ENCODE measurements at regions not wholly inside any gene's neighbourhood (a gene's known extent, or its start where the extent isn't known, plus 50 kb on each side); places are given as distances from the start of the nearest gene placed in this dataset.

GRCh38 chr15:62825191-62825590, 217.4 kb upstream of the TPM1 start:
- no peak overlapping the region for H3K4me3 ChIP-seq (ENCODE audit: control insufficient read depth, low read depth, low read length)
- no peak for TF ChIP-seq CTCF (IDR thresholded peaks at IDR 0.05; ENCODE audit: control insufficient read depth, insufficient read depth, low read depth, low read length, missing control alignments)
- DNase-seq (ENCODE audit: low read depth) = no peak

- DNase-seq (ENCODE audit: low read depth) = no peak
- no peak overlapping the region for H3K4me3 ChIP-seq (ENCODE audit: control insufficient read depth, low read depth, low read length)
- TF ChIP-seq CTCF (IDR thresholded peaks at IDR 0.05; ENCODE audit: control insufficient read depth, insufficient read depth, low read depth, low read length, missing control alignments) = no peak
These were observed 216.0 kb upstream of the TPM1 start for GRCh38 chr15:62826561-62826960.

GRCh38 chr15:62828364-62828763, 214.2 kb upstream of the TPM1 start:
- TF ChIP-seq CTCF (IDR thresholded peaks at IDR 0.05; ENCODE audit: control insufficient read depth, insufficient read depth, low read depth, low read length, missing control alignments) = no peak
- no peak overlapping the region for H3K4me3 ChIP-seq (ENCODE audit: control insufficient read depth, low read depth, low read length)
- no peak for DNase-seq (ENCODE audit: low read depth)

GRCh38 chr15:62832231-62832630, 210.3 kb upstream of the TPM1 start:
- no peak for TF ChIP-seq CTCF (IDR thresholded peaks at IDR 0.05; ENCODE audit: control insufficient read depth, insufficient read depth, low read depth, low read length, missing control alignments)
- no peak overlapping the region for H3K4me3 ChIP-seq (ENCODE audit: control insufficient read depth, low read depth, low read length)
- no peak for DNase-seq (ENCODE audit: low read depth)

- no peak for DNase-seq (ENCODE audit: low read depth)
- TF ChIP-seq CTCF (IDR thresholded peaks at IDR 0.05; ENCODE audit: control insufficient read depth, insufficient read depth, low read depth, low read length, missing control alignments) = no peak
- no peak overlapping the region for H3K4me3 ChIP-seq (ENCODE audit: control insufficient read depth, low read depth, low read length)
These were observed 208.9 kb upstream of the TPM1 start for GRCh38 chr15:62833646-62834045.

- H3K4me3 ChIP-seq (ENCODE audit: control insufficient read depth, low read depth, low read length) = no peak overlapping the region
- no peak for TF ChIP-seq CTCF (IDR thresholded peaks at IDR 0.05; ENCODE audit: control insufficient read depth, insufficient read depth, low read depth, low read length, missing control alignments)
- DNase-seq (ENCODE audit: low read depth) = no peak
These were observed 207.7 kb upstream of the TPM1 start for GRCh38 chr15:62834686-62835329.

GRCh38 chr15:62835351-62835750, 207.2 kb upstream of the TPM1 start:
- DNase-seq (ENCODE audit: low read depth) = no peak
- H3K4me3 ChIP-seq (ENCODE audit: control insufficient read depth, low read depth, low read length) = no peak overlapping the region
- TF ChIP-seq CTCF (IDR thresholded peaks at IDR 0.05; ENCODE audit: control insufficient read depth, insufficient read depth, low read depth, low read length, missing control alignments) = no peak

All from AG09309 (cell line).